Neural cell (in vitro differentiated cells): ENCODE measurements at regions not wholly inside any gene's neighbourhood (a gene's known extent, or its start where the extent isn't known, plus 50 kb on each side); places are given as distances from the start of the nearest gene placed in this dataset.

Experiments
- H2AFZ ChIP-seq: fragments of 200-600, 300-800 bp; sonication (generic), shearing (Covaris generic); 2 replicates; pipeline ENCODE4 v1.6.0; 2014; ENCODE audit warnings: low read depth, mild to moderate bottlenecking, antibody characterized with exemption, low read length, moderate library complexity
- H3F3A ChIP-seq: fragments of 200-600 bp; shearing (Covaris generic); 2 replicates; pipeline ENCODE4 v1.6.1; 2016; ENCODE audit warnings: mild to moderate bottlenecking, moderate library complexity, mixed read lengths, antibody characterized with exemption, low read length; ENCODE audit not compliant: insufficient read depth, poor library complexity, severe bottlenecking
- H3K27ac ChIP-seq: fragments of 200-600, 300-800 bp; sonication (generic), shearing (Covaris generic); 2 replicates; pipeline ENCODE4 v1.5.1; 2014; ENCODE audit warnings: mild to moderate bottlenecking, low read length, moderate library complexity
- H3K27me3 ChIP-seq: fragments of 300-800, 200-600 bp; sonication (generic), shearing (Covaris generic); 2 replicates; pipeline ENCODE4 v1.6.0; 2014; ENCODE audit warnings: mild to moderate bottlenecking, low read depth, low read length, moderate library complexity; ENCODE audit not compliant: insufficient read depth
- H3K36me3 ChIP-seq: fragments of 300-800, 200-600 bp; sonication (generic), shearing (Covaris generic); 2 replicates; pipeline ENCODE4 v1.5.1; 2014; ENCODE audit warnings: mild to moderate bottlenecking, antibody characterized with exemption, low read length, moderate library complexity; ENCODE audit not compliant: insufficient read depth
- H3K4me2 ChIP-seq: fragments of 300-800, 200-600 bp; sonication (generic), shearing (Covaris generic); 2 replicates; pipeline ENCODE4 v1.6.0; 2014; ENCODE audit warnings: mild to moderate bottlenecking, low read length
- H3K4me3 ChIP-seq: fragments of 300-800, 200-600 bp; sonication (generic), shearing (Covaris generic); 2 replicates; pipeline ENCODE4 v1.5.1; 2014; ENCODE audit warnings: mild to moderate bottlenecking, low read length, moderate library complexity
- H3K79me2 ChIP-seq: fragments of 200-600 bp; shearing (Covaris generic); replicated peaks from 2 replicates; pipeline ENCODE4 v1.6.0; 2014; ENCODE audit warnings: mild to moderate bottlenecking, low read length, moderate library complexity; ENCODE audit not compliant: insufficient read depth
- H3K9ac ChIP-seq: fragments of 300-800, 200-600 bp; sonication (generic), shearing (Covaris generic); 2 replicates; pipeline ENCODE4 v1.6.1; 2016; ENCODE audit warnings: mild to moderate bottlenecking, low read length, mixed read lengths
- H3K9me2 ChIP-seq: fragments of 200-600 bp; shearing (Covaris generic); 2 replicates; pipeline ENCODE4 v1.6.1; 2016; ENCODE audit warnings: mild to moderate bottlenecking, low read length, mixed read lengths; ENCODE audit not compliant: insufficient read depth
- H3K9me3 ChIP-seq: fragments of 200-600, 300-800 bp; sonication (generic), shearing (Covaris generic); 2 replicates; pipeline ENCODE4 v1.6.1; 2016; ENCODE audit warnings: mild to moderate bottlenecking, mixed run types, low read length, moderate library complexity, mixed read lengths
- H4K20me1 ChIP-seq: fragments of 200-600 bp; shearing (Covaris generic); 2 replicates; pipeline ENCODE4 v1.6.1; 2016; ENCODE audit warnings: mild to moderate bottlenecking, mixed run types; ENCODE audit not compliant: insufficient read depth
- CTCF ChIP-seq: fragments of 450-650 bp; IDR thresholded peaks from 2 replicates; pipeline ENCODE4 v1.5.1; 2014; ENCODE audit warnings: antibody characterized with exemption, mild to moderate bottlenecking, moderate library complexity; ENCODE audit not compliant: poor library complexity, severe bottlenecking
- EP300 ChIP-seq: fragments of 450-650 bp; conservative IDR thresholded peaks from 2 replicates; pipeline ENCODE4 v1.6.1; 2014; ENCODE audit warnings: antibody characterized with exemption, mild to moderate bottlenecking, moderate library complexity; ENCODE audit not compliant: poor library complexity, severe bottlenecking
- EZH2 ChIP-seq: fragments of 200-600, 300-800 bp; shearing (Covaris generic), sonication (generic); IDR thresholded peaks from 2 replicates; pipeline ENCODE4 v1.6.1; 2014; ENCODE audit warnings: antibody characterized with exemption, low read length, borderline replicate concordance, mild to moderate bottlenecking; ENCODE audit not compliant: insufficient read depth, poor library complexity, severe bottlenecking
- MXI1 ChIP-seq: fragments of 450-650 bp; conservative IDR thresholded peaks from 2 replicates; pipeline ENCODE4 v1.6.1; 2014; ENCODE audit warnings: antibody characterized with exemption, mild to moderate bottlenecking; ENCODE audit not compliant: poor library complexity, severe bottlenecking
- POLR2AphosphoS5 ChIP-seq: IDR thresholded peaks from 2 replicates; pipeline ENCODE4 v1.6.1; 2012
- RAD21 ChIP-seq: fragments of 450-650 bp; conservative IDR thresholded peaks from 2 replicates; pipeline ENCODE4 v1.6.1; 2014; ENCODE audit warnings: antibody characterized with exemption, mild to moderate bottlenecking, moderate library complexity
- REST ChIP-seq: IDR thresholded peaks from 2 replicates; pipeline ENCODE4 v1.6.1; 2012; ENCODE audit warnings: borderline replicate concordance
- SMC3 ChIP-seq: fragments of 450-650 bp; conservative IDR thresholded peaks from 2 replicates; pipeline ENCODE4 v1.6.1; 2014; ENCODE audit warnings: antibody characterized with exemption, mild to moderate bottlenecking, moderate library complexity; ENCODE audit not compliant: poor library complexity
- TAF1 ChIP-seq: IDR thresholded peaks from 2 replicates; pipeline ENCODE4 v1.6.1; 2012; ENCODE audit warnings: low read depth
- small RNA-seq, 3 experiments: library from RNA; depleted of rRNA; stranded (forward); fragments of <200 nt; gene quantifications; one replicate each; pipeline ENCODE3, GENCODE V24; 2012

DNA sequence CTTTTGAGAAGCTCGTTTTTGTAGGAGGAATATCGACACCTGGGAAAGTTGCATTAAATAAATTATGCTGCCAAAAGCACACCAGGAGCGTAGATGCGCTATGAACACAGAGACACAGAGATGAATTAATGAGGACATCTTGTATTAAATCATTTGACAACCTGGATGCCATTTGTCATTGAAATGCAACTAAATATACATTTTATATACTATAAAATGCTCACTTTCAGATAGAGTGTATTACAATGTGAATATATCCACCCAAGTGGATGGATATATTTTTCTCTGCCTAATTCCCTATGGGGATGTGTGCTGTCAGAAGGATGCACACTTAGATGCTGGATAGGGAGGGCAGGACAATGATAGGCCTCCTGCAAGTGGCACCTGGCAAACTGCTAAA lies 426.2 kb downstream of the RIT2 start:
- H3K36me3 ChIP-seq: no peaks in the 10 kb centered on the region
- H3K79me2 ChIP-seq: no peaks in the 10 kb centered on the region
- peak overlapping the region; percentile 56 for H3K27ac ChIP-seq
- no peak overlapping the region for H2AFZ ChIP-seq
- H3K4me3 ChIP-seq: no peak overlapping the region
- no peaks in the 10 kb centered on the region for H3K9me3 ChIP-seq
- H3F3A ChIP-seq: no peaks in the 10 kb centered on the region
- no peak overlapping the region for H3K4me2 ChIP-seq
- H4K20me1 ChIP-seq: no peaks in the 10 kb centered on the region
- H3K9ac ChIP-seq: no peak overlapping the region
- TF ChIP-seq EZH2: no peak
- no peak for TF ChIP-seq CTCF
- peak; percentile 16 for TF ChIP-seq REST
- peak; percentile 91 for TF ChIP-seq EP300
- TF ChIP-seq RAD21: peak; percentile 14
- TF ChIP-seq POLR2AphosphoS5: peak; percentile 69
- TF ChIP-seq TAF1: no peak
- TF ChIP-seq SMC3: peak; percentile 32
- TF ChIP-seq MXI1: no peak
- H3K9me2 ChIP-seq: no peaks in the 10 kb centered on the region
- H3K27me3 ChIP-seq: no peaks in the 10 kb centered on the region

Small RNAs in the stretch of these regions (small RNA-seq; reads per million reads assigned to genes)
- gene RNA5SP454: 0 reads per million in 3 experiments
